HG03103 (cell line): ENCODE measurements at regions not wholly inside any gene's neighbourhood (a gene's known extent, or its start where the extent isn't known, plus 50 kb on each side); places are given as distances from the start of the nearest gene placed in this dataset.

Source experiments
- ATAC-seq: cut with Tn5 transposase; IDR thresholded peaks from one replicate; pipeline ENCODE4 v1.9.1; 2021; ENCODE audit warnings: low read depth; ENCODE audit not compliant: unreplicated experiment

DNA sequence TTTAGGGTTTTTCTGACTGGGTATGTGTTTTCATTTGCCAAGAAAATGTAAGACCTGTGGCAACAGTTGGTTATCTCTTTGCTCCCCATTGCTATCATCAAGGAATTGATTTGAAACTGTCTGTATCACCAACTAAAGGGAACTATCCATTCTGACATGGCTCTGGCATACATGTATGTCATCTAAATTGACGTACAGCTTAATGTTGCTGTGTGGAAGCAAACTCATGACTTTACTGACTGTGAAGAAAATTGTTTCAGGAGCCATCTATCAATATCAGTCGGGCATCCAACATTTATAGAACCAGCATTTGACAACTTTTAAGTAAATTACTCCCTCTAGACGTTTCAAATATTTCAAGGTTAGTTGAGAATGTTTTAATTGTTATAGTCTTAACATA lies 555.8 kb upstream of the EPHA7 start:
- no peak for ATAC-seq

DNA sequence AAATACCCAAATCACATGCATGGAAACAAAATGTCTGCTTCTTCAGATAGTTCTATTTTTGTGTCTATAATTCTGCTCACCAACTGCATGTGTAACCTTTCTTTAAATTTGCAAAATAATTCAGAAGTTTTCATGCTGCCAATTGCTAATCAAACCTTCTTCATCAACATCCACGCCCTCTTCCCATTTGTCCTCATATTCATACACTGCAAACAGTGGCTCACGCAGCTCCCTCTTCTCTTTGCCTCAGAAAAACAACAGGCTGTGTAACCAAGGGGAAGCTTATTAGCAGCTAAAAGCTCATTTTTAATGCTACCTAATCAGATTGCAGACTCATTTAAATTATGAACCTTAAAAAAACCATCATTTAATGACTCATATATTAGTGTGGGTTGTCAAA lies 555.0 kb upstream of the EPHA7 start:
- ATAC-seq, result no peak

DNA sequence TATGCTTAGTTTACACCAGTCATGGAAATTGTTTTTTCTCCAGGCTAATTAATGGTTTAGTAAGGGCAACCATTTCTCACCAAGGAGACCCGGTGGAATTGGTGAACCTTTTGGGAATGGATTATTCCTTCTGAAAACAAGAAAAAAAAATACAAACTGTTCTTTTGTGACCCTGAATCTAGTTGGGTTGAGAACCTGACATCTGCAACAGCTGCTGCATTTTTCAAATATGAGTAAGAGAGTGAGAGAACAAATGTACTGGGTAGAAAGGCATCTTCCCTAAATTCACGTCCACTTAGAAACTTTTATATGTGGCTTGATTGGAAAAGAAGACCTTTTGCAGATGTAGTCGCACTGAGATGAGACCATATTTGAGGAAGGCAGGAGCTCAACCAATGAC lies 553.4 kb upstream of the EPHA7 start:
- ATAC-seq, result no peak

DNA sequence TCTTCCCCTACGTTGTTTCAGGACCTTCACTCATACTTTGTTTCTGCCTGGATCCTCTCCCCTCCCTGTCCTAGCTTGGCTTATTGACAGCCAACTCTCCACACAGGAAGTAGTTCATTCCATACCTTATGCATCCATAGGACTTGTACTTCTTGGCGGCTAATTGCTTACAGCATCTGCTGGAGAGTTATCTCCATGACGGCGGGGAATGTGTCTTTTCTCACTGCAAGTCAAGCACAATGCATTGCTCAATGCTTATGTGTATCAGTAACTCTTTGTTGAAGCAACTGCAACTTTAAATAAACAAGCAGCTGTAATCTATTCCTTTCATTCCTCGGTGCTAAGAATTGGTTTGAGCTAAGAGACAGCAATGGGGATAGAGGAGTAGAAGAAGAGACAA lies 551.3 kb upstream of the EPHA7 start:
- ATAC-seq, result no peak

DNA sequence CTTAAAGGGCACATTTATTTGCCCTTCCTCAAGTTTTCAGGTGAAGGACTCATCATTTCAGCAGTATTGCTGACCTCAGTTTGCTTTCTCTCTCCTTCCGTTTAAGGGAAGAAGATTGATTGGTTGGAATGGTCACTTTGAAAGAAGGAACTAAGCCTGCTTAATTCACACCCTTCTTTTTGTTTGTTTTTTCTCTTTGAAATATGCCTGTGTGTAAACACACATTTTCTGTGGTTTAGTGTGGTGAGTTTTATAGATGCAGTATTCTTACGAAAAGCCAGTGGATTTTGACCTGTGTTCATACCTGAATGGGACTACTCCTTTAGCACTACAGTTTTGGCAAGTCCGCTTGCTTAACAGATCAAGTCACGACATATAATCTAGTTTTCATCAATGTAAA lies 548.8 kb upstream of the EPHA7 start:
- ATAC-seq, result no peak

DNA sequence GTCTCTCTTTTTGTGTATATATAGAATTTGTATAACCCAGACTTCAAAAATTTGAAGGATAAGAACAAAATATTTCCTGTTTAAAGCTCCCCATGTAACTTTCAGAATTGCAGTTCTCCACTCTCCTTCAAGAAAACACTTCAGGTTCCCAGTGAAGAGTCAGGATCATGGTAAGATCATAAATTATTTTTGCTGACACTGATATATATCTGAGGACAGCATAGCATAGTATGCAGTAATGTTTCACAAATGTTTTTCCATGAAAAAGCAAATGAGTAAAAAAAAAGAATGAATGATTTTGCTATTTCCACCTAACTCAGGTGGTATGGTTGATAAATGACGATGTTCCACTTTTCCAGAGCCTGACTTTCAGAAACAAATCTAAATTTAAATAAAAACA lies 545.6 kb upstream of the EPHA7 start:
- ATAC-seq, result no peak

DNA sequence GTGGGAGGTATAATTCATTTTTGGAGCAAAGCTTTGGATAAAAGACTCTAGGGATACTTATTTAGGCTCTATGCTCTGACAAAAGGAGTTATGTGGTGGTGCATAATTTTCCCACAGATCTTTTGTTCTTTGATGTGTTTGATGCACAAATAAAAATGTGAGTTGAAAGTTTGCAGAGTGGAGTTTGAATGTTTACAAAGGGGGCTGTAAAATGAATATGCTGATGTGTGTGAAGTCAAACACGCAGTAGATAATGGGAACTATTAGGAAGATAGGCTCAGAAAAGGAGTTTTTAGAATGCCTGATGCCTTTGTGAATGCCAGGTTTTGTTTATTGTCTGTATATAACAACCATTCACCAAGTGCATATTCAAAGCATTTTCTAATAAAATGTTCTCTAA lies 545.0 kb upstream of the EPHA7 start:
- ATAC-seq, result no peak

DNA sequence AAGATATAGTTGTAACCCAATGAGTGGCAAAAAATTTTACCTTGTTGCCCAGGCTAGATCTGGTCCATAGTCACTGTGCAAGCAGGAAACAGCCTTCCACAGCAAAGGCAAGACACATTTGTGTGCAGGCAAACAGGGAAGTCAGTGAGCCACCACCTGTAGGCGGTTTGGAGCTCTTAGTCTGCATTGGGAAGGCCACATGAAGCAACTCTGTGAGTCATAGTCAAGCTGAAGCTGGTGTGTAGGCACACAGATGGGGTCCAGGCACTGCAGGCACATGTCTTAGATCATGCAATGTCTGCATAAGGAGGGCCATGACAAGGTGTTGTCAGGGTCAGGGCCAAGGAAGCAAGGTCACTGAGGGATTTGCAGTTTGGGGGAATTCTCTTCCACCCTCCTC lies 543.2 kb upstream of the EPHA7 start:
- no peak for ATAC-seq

DNA sequence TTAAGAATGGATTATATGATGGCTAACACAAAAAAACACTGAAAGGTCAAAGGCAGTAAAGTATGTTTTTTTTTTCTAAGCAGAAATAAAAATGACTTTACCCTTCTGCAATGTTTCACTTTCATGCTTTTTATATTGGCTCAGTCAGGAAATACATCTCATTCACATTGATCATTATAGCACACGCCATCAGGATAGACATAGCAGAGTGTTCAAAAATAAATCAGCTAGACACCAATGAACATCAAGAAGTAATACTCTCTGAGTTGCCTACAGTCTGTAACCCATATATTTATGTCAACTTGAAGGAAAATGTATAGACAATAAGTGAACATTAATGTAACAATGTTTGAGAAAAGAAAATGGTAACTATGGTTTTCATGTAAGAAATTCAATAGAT lies 535.2 kb upstream of the EPHA7 start:
- no peak for ATAC-seq

DNA sequence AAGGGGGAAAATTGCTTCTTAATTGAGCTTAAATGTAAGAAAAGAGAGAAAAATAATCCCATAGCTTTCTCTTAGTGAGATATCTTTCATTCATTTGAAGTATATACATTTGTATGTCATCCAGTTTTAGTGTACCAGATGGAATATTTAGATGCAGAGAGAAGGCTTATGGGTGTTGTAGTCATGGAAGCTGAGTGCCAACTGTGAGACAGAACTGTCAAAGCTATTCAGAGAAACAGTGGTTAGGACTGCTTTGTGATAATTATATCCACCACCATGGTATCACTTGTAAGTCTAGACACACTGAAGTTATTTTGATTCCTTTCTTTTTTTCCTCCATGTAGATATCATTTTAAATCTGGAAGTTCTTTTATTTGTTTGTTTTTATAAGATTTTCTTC lies 524.3 kb upstream of the EPHA7 start:
- ATAC-seq, result no peak

DNA sequence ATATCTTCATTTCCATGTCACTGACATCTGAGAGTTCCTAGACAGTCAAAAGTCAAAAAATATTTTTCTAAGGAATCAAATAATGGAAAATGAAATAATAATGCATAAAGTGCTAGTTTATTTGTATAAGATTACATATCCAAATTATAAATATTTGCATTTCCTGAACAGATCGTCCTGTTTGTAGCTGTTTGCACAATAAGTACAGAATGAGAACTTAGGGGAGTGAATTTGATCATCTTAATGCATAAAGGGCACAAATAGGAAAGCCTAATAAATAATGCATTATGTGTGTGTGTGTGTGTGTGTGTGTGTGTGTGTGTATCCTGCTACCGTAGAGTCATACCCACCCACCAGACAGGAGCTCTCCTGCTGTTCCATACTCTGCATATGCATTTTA lies 521.0 kb upstream of the EPHA7 start:
- no peak for ATAC-seq

DNA sequence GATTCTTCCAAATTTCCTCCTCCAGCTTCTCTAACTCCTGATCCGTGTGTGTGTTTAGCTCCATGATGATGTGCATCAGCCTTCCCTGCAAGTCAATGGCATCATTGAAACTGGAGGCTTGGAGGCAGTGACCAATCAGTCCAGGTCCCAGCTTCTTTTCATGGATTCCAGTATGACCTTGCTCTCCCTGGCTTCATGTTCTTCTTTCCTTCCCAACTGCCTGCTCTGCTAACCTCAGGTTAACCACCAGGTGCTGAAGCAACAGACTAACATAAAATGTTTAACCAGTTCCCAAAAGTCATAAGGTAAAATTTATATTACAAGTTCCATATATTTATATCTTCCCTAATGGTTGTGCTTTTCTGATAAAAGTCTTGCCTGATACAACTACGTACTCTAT lies 512.8 kb upstream of the EPHA7 start:
- no peak for ATAC-seq

DNA sequence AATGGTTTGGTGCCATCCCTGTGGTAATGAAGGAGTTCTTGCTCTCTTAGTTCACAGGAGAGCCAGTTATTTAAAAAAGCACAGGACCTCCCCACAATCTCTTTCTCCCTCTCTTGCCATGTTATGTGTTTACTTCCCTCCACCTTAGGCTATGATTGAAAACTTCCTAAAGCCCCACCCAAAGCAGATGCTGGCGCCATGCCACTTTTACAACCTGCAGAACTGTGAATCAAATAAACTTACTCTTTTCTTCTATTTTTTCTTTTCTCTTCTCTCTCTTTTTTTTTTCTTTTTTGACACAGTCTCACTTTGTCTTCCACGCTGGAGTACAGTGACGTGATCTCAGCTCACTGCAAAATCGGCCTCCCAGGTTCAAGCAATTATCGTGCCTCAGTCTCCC lies 508.4 kb upstream of the EPHA7 start:
- no peak for ATAC-seq

DNA sequence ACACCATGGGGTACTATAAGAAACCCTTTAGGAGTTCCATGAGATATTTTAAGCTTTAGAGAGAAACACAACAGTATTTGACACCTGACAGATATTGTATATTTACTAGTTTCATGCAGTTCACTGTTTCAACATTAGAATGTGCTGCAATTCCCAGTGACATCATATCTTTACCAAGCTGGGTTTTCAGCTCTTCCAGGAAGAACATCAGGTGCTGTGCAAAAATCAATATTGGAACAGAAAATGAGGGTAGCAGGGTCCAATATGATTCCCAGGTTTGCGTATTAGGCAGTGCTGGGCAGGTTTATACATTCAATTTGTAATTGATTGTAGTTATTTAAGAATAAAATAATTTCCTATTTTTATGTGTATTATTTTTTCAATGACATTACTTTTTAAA lies 500.0 kb upstream of the EPHA7 start:
- no peak for ATAC-seq

DNA sequence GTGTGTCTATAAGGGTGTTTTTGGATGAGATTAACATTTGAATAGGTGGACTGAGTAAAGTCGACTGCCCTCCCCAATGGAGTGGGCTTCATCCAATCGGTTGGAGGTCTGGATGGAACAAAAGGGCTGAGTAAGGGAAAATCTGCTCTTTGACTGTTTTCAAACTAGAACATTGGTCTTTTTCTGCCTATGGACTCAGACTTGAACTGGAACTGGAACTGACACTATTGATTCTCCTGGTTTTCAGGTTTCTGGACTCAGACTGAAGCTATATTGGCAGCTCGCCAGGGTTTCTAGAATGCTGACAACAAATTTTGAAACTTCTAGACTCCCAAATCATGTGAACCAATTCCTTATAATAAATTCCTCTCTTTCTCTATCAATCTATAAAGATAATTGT lies 498.9 kb upstream of the EPHA7 start:
- ATAC-seq, result no peak

DNA sequence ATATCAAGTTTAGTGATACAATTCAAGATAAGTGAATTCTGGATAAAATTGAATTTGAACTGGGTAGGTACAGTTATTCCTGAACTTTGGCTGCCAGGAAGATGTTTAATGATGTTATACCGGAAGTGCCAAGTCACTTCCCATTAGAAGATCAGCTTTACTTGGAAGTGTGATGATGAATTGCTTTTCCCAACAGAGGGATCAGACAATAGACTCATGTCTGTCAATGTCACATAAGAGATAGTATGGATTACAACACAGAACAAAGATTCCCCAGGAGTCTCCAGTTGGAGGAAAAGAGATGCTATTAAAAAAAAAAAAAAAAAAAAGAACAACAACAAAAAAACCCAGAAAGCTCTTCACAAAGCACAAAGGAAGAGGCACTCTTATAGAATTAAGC lies 497.9 kb upstream of the EPHA7 start:
- ATAC-seq, result no peak

DNA sequence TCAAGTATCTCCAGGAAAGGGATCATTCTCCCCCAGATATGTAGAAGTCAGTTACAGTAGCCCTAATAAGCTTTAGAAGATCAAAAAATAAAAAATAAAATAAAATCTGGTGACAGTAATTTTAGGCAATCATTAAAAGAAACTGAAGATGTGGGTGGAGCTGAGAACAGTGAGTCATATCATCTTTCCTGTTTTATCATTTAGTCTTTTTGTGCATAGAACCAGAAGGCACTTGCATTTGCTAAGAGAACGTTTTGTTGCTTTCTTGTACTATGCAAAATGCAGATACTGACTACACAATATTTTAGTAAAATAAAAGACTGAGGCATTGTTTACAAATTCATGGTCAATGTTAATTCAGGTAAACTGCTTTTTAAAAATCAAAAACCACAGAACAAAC lies 497.4 kb upstream of the EPHA7 start:
- no peak for ATAC-seq

DNA sequence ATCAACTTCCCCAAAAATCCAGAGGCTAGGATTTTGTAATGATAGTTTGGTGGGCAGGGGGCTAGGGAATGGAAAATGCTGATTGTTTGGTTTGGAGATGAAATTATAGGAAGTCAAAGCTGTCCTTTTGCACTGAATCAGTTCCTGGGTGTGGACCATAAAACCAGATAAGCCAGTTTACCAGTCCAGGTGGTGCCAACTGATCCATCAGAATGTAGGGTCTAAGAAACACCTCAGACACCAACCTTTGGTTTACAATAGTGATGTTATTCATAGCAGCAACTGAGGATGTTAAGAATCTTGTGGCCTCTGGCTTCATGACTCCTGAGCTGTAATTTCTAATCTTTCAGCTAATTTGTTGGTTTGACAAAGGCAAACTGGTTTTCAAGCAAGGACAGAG lies 496.6 kb upstream of the EPHA7 start:
- ATAC-seq, result no peak

DNA sequence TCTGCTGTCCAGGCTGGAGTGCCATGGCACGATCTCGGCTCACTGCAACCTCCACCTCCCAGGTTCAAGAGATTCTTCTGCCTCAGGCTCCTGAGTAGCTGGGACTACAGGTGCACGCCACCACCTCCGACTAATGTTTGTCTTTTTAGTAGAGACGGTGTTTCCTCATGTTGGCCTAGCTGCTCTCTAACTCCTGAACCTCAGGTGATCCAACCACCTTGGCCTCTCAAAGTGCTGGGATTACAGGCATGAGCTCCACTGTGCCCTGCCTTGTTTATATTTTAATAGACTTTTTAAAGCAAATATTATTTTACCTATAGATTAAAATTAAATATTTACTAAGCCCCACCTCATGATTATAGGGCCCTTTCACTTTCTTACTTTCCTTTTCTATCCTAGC lies 483.2 kb upstream of the EPHA7 start:
- no peak for ATAC-seq

DNA sequence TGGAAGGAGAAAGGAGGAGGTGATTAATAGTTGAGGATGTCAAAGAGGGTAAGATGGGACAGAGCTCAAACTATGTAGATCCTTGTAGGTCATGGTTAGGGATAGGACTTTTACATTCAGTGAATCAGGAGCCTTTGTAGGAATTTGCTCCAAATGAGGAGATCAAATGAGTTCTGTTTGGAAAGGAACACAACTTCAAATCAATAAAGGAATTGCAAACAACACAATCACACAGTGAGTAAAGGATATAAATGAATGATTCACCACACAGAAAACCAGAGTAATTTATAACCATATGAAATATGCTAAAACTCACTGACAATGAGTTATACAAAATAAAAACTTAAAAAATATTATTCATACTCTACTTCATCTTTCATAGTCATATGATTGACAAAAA lies 480.8 kb upstream of the EPHA7 start:
- no peak for ATAC-seq

DNA sequence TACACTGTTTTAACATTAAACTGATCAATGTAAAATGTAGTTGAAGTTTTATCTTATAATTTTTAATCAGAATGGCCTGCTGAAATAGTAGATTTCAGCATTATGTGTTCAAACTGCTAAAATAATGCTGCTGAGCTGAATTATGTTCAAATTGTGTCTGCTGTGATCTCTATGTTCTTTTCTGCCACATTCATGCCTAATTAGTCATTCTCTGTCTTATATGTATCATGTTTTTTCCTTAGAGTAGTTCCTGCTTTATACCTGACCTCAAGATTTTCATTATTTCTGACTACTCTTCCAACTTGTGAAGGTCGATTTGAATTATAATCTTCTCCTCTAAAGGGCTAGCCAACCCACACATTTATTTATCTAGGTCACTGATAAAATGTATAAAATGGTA lies 476.7 kb upstream of the EPHA7 start:
- ATAC-seq, result no peak

DNA sequence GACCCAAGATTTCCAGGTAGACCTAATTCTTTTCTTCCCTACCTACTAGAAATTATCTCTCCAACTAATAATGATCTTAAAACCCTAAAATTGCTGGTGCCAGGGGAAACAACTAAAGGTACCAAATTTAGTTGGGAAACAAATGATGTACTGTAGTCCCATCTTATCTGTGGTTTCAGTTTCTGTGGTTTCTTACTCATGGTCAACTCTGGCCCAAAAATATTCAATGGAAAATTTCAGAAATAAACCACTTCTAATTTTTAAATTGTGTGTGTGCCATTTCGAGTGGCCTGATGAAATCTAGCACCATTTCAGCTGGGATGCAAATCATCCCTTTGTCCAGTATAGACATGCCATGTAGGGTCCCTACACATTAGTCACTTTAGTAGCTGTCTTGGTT lies 475.2 kb upstream of the EPHA7 start:
- ATAC-seq, result no peak

DNA sequence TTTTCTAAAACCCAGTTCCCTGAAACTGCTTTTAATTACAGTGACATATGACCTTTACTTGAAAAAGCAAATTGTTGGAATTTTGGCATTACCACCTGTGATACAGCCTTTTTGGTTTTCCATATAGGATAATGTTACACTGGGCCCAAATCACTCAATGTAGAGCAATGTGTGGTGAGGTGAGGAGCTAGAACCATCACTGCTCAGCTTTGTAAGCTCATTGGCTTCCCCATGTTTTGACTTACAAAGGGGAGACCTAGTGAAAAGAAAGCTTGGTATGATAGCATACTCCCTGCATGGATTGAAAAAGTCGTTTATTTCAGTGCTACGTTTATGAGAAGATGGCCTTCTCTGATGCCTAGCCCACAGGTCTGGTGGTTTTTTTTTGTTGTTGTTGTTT lies 470.4 kb upstream of the EPHA7 start:
- no peak for ATAC-seq

DNA sequence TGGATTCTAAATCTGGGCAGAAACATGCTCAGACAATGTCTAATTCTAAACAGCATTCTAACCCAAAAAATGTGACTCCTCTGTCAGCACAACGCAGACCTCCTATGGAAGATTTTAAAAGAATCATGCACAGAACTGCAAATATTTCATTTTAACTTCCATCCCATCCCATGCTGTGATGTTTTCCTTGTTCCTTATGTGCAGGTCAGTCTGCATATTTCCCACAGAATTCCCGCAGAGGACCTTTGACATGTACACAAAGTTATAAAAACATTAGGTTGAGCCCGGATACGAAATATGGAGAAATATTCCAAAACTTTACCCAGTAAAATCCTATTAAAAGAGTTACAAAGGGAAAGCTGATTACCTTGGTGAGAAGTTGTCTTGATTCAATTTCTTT lies 467.1 kb upstream of the EPHA7 start:
- ATAC-seq, result no peak
